GM21528 (cell line): ENCODE measurements at regions not wholly inside any gene's neighbourhood (a gene's known extent, or its start where the extent isn't known, plus 50 kb on each side); places are given as distances from the start of the nearest gene placed in this dataset.

ENCODE experiments used
- ATAC-seq: cut with Tn5 transposase; IDR thresholded peaks from one replicate; pipeline ENCODE4 v1.9.1; 2021; ENCODE audit warnings: mild to moderate bottlenecking, moderate library complexity; ENCODE audit not compliant: unreplicated experiment, low FRiP score

DNA sequence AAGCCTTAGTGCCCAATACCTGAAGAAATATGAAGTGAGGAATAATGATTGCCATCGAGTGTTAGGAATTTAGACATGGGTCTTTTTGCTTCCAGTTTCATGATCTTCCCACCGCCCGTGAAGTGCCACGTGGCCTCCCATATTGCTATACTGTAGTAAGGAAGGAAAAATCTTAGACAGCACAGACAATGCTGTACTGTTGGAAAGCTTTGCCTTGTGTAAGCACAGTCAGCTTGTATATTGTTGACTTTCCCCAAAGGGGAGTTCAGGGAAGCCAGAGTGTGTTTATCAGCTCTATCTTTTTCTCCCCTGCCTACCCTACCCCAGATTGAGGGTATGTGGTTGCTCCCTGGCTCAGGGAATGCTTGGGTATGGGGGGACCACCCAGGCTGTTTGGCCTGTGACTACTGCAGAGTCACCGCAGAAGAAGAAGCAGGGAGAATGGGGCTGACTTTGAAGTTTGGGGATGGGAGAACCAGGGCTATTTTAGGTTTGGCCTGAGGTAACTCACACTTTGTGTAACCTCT is 161.8 kb upstream of the MEF2C start:
- ATAC-seq, result no peak

DNA sequence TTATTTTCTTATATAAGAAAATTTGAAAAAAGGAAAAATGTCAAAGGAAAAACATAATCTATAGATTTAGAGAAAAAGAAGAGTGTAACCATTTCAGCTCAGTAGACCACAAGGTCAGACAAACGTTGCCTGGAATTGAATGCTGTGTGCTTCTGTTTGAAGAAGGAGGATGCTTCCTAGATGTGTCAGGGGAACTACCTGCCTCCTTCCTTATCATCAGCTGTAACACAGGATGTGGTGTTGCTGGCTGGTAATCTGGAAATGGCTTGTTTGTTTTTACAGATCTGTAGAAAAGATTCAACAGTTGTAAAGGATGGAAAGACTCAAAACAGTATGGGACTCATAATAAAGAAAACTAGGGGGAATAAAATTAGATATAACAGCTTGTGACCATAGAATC is 160.7 kb upstream of the MEF2C start:
- no peak for ATAC-seq

DNA sequence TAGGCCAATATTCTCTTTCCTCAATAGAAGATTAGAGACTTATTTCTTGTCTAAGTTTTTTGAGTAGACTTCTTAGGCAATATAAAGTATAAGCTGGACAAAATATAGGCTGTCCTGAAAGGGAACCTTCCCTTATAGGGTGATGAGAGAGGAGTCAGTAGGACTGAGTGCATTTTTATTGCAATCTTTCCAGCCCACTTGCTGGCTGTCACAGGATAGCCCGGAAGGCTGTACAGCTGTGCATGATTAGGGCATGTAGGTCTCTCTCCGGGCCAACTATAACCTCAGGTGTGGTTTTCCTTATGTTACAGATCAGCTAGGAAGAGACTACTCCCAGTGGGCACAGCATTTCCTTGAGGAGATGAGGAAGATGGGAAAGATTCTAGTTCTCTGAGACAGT is 159.8 kb upstream of the MEF2C start:
- ATAC-seq, result no peak

DNA sequence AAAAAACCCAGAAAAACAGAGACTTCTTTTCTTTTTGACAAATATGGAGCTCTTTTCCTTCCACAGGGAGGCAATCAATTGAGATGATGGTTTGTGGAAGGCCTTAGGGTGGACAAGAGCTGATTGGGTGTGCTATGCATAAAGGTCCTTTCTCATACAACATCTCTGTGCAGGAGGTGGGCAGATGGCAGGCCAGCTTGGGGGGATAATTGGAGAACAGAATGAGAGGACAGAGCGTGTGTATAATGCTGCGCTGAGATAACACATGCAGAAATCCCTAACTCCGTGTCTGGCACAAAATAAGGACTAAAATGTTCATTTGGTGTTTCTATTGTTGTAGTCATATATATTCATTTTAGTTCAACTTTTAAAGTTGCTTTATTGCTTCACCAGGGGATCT is 159.0 kb upstream of the MEF2C start:
- no peak for ATAC-seq

DNA sequence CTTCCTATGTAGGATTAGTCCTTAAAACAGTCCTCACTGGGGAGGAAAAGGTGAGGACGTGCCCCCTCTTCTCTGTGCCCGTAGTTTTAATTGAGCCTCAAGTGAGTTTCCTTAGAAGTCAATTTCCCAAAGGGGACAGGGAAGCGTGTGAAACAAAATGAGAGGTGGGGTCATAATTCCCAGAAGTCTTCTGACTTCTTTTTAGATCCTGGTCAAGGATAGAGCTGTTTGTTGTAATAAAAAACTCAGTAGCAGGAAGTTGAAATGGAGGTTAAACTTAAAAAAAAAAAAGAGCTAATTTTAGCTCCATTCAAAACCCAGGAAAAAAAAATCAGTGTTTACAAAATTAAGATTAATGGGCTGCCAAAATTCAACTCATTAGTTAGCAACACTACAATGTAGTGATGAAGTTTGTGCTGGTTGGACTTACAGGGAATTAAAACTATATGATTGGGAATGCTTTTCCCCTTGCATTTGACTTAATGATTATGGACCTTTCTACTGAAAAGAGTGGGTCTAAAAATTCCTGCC is 158.3 kb upstream of the MEF2C start:
- no peak for ATAC-seq

DNA sequence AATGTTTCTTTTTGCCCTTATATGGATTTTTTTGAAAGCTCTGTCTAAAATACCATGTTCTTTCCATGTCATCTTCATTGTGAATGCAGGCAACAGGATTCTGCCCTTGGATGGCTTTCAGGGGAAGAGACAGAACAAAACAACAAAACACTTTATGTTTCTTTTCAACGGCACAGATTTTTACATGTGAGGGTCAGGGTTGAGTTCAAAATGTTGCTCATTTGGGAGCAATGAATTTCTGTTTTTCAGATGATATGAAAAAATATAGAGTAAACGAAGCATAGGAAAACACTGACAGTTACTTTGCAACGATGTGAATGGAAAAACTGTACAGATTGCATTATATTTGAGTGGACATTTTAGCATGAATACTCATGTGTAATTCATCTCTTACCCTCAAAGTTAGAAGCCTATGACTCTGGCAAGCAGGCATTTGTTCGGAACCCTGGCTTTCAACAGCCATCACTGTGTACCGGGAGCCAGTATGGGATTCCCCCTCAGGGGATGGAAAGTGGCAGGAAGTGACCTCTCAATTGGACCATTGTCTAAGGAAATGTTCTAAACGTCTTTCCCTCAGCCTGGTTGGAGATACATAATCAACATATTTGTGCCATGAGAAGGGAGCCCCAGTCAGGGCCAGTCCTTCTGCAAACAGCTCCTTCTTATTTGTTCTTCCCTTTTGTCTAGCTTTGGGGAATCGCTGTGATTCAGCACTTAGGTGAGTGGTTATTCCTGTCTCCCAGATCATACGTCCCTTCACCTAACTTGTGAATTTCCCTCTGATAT is 153.9 kb upstream of the MEF2C start:
- ATAC-seq, result no peak

DNA sequence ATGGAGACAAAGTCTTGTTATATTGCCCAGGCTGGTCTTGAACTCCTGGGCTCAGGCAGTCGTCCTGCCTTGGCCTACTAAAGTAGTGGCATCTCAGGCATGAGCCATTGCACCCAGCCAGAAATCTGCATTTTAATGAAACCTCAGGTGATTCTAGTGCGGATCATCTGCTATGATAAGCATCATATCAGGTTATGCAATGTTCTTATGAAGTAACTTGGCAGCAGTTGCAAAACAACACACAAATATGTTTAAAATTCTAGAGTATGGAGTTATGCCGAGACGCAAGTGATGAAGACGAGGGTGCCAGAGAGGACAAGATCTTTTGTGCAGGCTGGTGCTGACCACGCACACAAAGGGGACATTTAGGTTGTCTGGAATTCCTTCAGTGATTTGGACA is 153.2 kb upstream of the MEF2C start:
- no peak for ATAC-seq

DNA sequence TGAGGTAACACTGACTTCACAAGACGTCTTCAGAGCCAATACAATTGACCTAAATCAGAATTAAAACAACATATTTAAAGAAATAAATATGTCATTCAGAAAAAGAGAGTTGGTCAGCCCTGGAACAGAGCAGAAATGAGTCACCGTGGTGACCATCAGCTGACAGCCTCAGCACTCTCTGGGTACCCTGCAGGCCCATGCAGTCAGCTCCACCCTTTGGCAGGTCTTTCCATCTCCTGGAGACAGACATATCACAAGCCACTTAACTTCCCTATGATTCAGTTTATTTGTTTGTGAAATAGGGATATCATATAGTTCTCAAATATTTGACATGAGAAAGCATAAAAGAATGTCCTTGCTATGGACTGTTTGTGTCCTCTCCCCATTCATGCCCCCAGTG is 151.6 kb upstream of the MEF2C start:
- no peak for ATAC-seq

DNA sequence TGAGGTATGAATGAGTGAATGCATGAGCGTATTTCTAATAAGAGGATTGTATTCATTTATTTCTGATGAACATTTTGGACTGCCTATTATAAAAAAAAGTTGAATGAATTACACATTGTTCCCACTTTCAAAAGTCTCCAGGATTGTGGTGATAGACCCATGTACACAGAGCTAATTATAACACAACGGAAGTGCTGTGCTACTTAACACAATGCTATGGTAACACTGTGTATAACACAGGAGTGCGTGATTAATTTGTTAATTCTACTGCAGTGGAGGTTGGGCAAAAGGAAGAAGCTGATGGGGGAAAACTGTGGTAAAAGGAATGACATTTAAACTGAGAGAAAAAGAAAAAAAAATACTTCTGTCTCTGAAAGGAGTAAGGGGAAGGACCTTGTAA is 147.8 kb upstream of the MEF2C start:
- ATAC-seq, result no peak

DNA sequence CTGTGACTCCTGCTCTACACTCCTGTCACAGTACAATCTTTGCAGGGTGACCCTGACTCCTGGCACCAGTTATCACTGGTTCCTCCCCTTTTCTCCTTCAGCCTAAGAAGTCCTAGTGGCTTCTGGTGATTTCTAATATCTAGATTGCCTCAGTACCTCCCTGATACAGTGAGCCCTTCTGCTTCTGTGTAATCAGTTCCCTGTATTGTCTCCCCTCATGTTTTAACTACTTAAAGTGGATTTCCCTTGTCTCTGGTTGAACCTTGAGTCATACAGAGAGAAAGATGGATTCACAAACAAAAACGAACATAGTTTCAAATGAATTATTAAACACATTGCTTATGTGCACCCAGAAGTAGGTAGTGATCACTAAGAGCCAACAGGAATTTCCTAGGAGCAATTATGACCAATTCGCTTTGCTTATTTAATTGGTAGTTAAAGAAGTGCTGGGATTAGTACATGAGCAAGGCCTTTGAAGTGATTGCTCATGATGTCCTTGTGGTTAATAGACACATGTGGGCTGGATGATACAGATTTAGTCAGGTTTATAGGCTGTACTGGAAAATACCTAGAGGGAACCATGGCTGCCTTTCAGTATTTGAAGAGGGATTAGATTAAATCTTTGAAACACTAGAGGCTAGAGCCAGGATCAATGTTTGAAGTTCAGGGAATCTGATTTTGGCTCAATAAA is 145.8 kb upstream of the MEF2C start:
- no peak for ATAC-seq

DNA sequence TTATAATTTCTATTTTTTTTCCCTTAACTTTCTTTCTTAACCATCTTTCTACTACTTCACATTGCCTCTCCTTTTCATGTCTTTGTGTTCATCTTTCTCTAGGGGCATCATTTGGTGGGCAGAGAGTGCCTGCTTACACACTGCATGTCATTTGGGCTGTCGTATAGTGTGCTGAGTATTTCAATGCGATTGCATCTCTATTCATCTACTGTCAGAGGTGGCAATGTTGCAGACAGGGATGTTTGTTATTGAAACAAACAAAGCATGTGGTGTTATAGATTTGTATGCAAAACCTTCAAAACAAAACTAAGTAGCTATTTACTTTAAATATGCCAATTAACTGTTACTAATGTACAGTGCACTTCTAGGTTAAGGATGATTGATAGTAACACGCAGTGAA is 141.1 kb upstream of the MEF2C start:
- ATAC-seq, result no peak

DNA sequence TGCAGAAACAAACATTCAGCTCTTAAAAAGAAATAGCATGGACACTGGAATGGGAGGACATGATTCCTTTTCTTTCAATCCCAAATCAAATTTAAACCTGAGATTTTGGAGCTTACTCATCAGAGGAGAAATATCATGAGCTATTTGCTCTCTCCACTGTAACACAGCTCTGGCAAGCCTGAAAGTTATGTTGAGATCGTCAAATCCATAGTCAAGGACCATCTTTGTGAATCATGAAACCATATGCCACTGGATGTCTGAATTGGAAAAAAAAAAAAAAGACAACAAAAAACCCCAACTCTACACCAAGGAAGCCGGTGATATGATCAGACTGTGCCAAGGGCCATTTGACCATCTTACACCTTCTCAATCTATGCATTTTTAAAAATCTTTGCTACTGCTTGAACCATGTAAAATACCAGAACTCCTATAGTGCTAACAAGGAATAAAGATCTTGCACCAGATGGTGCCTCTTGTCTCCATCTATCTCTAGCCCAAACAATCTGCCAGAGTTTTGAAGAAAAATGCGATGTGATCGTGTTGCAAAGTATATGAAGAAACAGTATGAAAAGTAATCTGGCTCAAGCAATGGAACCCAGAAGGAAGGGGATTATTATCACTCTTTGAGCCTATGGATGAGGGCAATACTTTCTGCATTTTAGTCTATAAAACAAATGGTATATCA is 138.1 kb upstream of the MEF2C start:
- no peak for ATAC-seq

DNA sequence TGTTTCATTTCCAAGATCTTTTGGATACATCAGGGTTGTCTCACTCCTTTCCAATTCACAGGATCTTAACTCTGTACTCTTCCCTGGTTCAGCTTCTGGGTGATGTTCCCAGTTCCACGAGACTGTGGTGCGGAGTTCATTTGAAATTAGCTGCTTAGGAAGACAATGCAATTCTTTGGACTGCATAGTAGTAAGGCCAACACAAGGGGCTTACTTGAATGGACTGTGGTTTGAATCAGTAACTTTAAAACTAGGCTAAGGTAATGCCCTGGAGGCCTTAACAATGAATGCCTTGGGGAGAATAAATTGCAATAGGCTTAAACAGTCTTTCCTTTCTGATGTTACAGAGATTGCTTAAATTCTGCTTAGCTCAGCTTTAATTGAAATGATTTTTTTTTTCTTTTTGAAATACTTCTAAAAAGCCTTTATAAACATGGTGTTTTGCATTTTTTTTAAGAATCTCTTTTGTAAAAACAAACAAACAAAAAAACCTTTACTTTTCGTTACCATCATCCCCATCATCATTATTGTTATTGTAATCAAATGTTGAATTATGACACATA is 133.8 kb upstream of the MEF2C start:
- ATAC-seq, result no peak

DNA sequence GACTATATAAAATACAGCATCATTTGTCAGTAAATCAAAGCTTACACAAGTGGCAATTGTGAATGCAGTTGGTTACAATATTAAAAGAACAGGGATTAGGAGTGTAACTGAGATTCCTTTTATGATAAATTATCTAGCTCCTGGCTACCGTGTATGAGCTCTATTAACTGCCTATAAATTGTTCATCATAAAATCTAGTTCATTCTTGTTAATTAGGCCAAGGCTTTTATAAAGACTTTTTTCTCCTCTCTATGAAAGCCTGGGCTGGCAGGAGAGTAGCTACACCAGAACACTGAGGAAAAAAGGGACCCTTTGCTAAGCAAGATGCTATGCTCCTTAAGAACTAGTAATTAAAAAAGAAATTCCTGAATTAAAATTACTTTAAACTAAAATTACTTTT is 132.4 kb upstream of the MEF2C start:
- ATAC-seq, result no peak

DNA sequence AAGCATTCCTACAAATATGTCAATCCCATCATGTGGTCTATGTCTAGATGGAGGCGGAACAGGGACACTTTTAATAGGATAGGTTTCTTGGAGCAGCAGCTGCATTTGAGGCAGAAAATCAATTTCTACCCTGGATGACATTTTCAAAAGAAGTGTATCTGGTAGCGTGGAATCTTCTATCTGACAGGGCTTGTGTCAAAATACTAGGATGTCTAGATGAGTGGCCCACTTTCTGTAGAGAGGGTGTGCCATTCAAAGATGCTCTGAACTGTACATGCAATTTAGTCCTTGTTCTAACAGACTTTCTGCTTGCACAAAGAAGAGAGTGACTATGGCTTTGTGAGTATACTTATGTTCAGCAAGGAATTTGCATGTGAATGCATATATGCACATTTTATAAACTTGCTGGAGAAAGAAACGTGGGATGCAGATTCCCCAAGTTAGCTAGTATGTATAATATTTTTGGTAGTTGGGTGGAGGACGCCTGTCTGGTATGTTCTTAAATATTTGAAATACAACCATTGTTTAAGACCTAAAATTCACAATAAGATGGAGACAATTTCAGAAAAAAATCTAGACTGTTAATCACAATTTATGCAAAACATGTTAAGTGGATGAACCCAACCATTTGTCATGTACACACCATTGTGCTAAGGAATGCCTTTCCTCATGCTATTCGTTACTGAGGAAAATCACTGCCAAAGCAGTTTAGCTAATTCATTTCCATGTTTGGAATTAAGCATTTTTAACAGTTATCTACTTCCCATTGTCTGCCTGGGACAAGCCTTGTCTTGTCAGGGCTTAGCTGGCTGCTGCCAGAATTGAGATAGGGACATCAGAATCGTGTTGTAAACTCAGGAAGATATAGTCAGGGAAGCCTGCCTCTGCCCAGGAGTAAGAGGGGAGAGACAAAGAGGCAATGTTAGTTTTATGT is 129.1 kb upstream of the MEF2C start:
- ATAC-seq, result no peak

DNA sequence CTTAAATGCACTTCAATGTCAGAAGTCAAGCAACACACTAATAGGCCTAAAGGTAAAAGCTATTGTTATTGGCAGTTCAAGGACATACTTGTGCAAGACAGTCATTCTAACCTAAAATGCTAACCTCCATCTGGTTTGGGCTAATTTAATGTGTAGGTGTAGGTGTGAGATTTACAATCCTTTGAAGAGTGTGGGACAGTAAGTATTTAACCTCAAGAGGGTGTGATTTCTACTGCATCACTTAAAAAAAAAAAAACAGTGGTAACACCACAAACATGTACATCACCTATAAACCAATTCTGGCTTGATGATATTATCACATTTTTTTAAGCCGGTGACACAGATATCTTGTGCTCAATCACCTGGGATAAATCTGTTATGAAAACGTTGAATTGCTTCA is 127.5 kb upstream of the MEF2C start:
- ATAC-seq, result no peak

DNA sequence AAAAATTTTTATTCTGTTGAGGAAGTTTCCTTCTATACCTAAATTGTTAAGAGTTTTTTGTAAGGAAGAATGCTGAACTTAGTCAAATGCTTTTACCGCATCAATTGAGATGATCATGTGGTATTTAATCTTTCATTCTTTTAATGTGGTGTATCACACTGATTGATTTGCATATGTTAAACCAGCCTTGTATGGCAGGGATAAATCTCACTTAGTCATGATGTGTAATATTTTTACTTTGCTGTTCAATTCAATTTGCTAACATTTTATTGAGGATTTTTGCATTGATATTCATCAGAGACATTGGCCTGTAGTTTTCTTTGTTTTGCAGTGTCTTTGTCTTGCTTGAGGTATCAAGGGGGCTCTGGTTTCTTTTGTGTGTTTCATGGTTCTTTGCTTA is 125.3 kb upstream of the MEF2C start:
- ATAC-seq, result no peak

DNA sequence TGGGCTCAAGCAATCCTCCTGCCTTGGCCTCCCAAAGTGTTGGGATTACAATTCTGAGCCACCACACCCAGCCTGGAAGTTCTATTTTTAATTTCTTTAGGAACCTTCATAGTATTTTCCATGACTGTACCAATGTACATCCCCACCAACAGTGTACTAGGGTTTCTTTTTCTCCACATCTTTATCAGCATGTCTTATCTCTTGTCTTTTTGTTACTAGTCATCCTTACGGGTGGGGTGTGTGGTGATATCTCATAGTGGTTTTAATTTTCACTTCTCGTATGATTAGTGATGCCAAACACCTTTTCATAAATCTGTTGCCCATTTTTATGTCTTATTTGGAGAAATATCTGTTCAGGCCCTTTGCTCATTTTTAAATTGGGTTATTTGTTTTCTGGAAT is 123.0 kb upstream of the MEF2C start:
- no peak for ATAC-seq

DNA sequence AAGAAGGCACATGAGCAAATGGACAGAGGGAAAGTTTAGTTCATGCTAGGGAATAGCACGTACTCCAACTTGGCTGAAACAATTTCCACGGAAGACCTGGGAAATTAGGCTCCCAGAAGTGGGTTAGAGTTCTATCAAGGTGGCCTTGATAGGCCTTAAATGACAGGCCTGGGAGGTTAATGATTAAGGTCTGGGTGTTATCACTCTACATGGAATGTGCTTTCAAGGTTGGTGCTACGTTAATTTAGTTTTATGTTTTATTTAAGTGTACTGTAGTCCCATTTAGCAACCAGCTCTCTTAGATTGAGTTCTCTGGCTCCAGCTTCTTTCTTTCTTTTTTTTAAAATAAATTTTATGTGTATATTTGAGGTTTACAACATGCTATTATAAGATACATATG is 121.4 kb upstream of the MEF2C start:
- ATAC-seq, result no peak

DNA sequence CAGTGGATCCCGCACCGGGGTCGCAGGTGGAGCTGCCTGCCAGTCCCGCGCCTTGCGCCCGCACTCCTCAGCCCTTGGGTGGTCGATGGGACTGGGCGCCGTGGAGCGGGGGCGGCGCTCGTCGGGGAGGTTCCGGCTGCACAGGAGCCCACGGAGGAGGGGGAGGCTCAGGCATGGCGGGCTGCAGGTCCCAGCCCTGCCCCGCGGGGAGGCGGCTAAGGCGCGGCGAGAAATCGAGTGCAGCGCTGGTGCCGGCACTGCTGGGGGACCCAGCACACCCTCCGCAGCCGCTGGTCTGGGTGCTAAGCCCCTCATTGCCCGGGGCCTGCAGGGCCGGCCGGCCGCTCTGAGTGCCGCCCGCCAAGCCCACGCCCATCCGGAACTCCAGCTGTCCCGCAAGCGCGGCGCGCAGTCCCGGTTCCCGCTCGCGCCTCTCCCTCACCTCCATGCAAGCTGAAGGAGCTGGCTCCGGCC is 120.6 kb upstream of the MEF2C start:
- no peak for ATAC-seq
